PFSK-1 (cell line): ENCODE measurements at regions not wholly inside any gene's neighbourhood (a gene's known extent, or its start where the extent isn't known, plus 50 kb on each side); places are given as distances from the start of the nearest gene placed in this dataset.

Experiments
- FOXP2 ChIP-seq: optimal IDR thresholded peaks from 2 replicates; pipeline ENCODE3; 2011; ENCODE audit warnings: borderline replicate concordance, control low read depth, inconsistent platforms; ENCODE audit not compliant: insufficient read depth; ENCODE audit errors: extremely low read length, extremely low read depth
- POLR2AphosphoS5 ChIP-seq: IDR thresholded peaks from 2 replicates; pipeline ENCODE4 v1.6.1; 2012; ENCODE audit warnings: low read depth, mild to moderate bottlenecking, control low read depth, low read length, moderate library complexity
- SIN3A ChIP-seq: IDR thresholded peaks from 2 replicates; pipeline ENCODE4 v1.6.1; 2012; ENCODE audit warnings: mild to moderate bottlenecking, low read length, moderate library complexity, borderline replicate concordance; ENCODE audit not compliant: insufficient read depth
- TAF1 ChIP-seq: IDR thresholded peaks from 2 replicates; pipeline ENCODE4 v1.6.1; 2012; ENCODE audit warnings: low read length, control low read depth, borderline replicate concordance; ENCODE audit not compliant: insufficient read depth
- TF ChIP-seq, protein P1 (sequence below), 2 experiments: IDR thresholded peaks; 2 replicates each; pipeline versions ENCODE4 v1.6.1 to v1.8.0; 2011 to 2012; ENCODE audit warnings: low read depth in 2 of 2, low read length in 2 of 2, control low read depth in 1 of 2, inconsistent platforms in 1 of 2, mild to moderate bottlenecking in 1 of 2, moderate library complexity in 1 of 2; ENCODE audit not compliant: insufficient read depth in 1 of 2

DNA sequence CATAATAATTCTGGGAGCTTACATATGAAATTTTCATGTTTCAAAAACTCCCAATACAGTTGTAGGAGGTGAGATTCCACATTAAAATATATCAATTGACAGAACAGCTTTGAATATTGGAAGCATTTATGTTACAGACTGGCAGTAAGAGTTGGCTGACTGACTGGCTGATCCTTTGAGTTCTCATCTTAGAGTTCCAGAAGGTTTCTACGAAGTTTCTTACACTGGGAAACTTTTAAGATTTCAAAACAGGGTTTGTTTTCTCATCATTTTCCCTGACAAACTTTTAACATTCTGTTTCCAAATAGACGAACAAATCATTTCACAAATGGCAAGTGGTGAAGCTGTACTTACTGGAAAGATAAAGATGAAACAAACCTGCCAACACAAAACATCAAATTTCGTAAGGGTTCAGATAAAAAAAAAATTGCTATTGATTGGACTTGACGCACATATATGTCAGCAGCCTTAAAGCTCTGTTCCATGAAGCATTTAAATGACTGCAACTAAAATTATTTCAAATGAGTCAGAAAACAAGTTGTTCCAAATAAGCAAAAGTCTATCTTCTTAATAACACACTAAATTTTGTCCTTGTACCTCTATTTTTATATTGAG lies 243.5 kb downstream of the SUCLA2 start:
- no peak for TF ChIP-seq FOXP2
- no peak for TF ChIP-seq POLR2AphosphoS5
- TF ChIP-seq TAF1 = no peak

DNA sequence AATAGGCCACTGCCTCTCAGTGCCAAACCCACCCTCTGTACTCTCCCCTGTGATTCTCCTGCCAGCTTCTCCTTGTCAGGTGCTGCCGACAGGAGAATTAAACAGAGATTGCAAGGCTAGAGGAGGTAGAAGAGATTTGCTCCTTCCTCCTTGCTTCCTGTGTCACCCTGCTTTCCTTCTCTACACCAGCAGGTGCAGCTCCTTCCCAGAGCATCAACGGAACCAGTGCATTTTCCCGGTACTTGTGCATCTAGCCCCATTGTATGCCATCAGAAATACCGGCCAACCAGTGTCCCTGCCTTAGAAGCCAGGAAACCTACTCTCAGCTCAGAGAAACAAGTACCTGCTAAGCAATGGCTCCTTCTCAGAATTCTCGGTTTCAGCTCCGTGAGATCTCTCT lies 253.2 kb downstream of the SUCLA2 start:
- TF ChIP-seq POLR2AphosphoS5 = no peak
- TF ChIP-seq TAF1 = no peak
- no peak for TF ChIP-seq SIN3A
- no peak for TF ChIP-seq FOXP2
- TF ChIP-seq, protein P1, sequence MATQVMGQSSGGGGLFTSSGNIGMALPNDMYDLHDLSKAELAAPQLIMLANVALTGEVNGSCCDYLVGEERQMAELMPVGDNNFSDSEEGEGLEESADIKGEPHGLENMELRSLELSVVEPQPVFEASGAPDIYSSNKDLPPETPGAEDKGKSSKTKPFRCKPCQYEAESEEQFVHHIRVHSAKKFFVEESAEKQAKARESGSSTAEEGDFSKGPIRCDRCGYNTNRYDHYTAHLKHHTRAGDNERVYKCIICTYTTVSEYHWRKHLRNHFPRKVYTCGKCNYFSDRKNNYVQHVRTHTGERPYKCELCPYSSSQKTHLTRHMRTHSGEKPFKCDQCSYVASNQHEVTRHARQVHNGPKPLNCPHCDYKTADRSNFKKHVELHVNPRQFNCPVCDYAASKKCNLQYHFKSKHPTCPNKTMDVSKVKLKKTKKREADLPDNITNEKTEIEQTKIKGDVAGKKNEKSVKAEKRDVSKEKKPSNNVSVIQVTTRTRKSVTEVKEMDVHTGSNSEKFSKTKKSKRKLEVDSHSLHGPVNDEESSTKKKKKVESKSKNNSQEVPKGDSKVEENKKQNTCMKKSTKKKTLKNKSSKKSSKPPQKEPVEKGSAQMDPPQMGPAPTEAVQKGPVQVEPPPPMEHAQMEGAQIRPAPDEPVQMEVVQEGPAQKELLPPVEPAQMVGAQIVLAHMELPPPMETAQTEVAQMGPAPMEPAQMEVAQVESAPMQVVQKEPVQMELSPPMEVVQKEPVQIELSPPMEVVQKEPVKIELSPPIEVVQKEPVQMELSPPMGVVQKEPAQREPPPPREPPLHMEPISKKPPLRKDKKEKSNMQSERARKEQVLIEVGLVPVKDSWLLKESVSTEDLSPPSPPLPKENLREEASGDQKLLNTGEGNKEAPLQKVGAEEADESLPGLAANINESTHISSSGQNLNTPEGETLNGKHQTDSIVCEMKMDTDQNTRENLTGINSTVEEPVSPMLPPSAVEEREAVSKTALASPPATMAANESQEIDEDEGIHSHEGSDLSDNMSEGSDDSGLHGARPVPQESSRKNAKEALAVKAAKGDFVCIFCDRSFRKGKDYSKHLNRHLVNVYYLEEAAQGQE (IDR thresholded peaks at IDR 0.05; ENCODE audit: insufficient read depth in 1 of 2, low read depth in 2 of 2, low read length in 2 of 2) = no peak

DNA sequence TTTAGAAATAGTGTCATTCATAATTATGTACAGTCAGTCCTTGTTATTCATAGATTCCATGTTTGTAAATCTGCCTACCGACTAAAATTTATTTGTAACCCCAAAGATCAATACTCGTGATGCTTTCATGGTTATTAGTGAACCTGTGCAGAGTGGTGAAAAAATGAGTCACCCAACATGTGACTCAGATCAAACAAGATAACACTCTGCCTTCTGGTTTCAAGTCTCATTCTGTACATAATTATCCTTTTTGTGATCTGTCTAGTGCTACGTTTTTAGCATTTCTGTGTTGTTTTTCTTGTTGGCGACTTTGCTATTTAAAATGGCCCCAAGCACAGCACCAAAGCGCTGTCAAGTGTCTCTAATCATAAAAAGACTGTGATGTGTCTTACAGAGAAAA lies 274.7 kb downstream of the SUCLA2 start:
- no peak for TF ChIP-seq TAF1
- TF ChIP-seq POLR2AphosphoS5 = no peak
- no peak for TF ChIP-seq FOXP2
- TF ChIP-seq SIN3A = no peak
- TF ChIP-seq, protein P1 (IDR thresholded peaks at IDR 0.05; ENCODE audit: insufficient read depth in 1 of 2, low read depth in 2 of 2, low read length in 2 of 2) = no peak

DNA sequence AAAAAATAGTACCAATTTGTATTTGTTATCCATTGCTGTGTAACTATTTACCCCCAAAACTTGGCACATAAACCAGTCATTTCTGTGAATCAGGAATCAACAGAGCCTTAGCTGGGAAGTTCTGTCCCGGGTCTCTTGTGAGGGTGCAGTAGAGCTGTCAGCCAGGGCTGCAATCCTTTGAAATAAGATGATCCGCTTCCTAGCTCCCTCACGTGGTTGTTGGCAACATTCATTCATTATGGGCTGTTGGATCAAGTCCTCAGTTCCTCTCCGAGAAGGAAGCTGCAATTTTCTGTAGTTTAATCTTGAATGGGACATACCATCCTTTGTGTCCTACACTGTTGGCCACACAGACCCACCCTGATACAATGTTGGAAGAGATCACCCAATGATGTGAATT lies 277.2 kb downstream of the SUCLA2 start:
- TF ChIP-seq SIN3A (no peak), FOXP2 (no peak), POLR2AphosphoS5 (no peak), TAF1 (no peak)
- TF ChIP-seq, protein P1 (IDR thresholded peaks at IDR 0.05; ENCODE audit: insufficient read depth in 1 of 2, low read depth in 2 of 2, low read length in 2 of 2) = no peak

DNA sequence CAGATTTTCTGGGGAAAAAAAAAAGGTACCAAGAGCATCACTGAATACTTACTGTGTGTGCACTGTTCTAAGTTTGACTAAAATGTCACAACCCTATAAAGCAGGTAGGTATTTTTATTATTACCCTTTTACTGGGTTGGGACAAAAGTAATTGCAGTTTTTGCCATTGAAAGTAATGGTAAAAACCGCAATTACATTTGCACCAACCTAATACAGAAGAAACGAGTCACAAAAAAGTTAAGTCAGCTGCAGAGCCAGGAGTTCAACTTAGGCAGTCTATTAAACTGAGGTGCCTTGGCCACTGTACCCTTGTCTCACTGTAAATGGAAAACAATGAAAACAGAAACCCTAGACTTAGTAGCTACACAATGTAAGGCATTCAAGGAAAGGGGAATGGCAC lies 281.9 kb downstream of the SUCLA2 start:
- TF ChIP-seq FOXP2 (no peak), POLR2AphosphoS5 (no peak), TAF1 (no peak), SIN3A (no peak)
- TF ChIP-seq, protein P1 (IDR thresholded peaks at IDR 0.05; ENCODE audit: insufficient read depth in 1 of 2, low read depth in 2 of 2, low read length in 2 of 2) = no peak
